ENCODE measurements at regions not wholly inside any gene's neighbourhood (a gene's known extent, or its start where the extent isn't known, plus 50 kb on each side); places are given as distances from the start of the nearest gene placed in this dataset.

- 65 to 82% (median 76%) methylated on average over 6 of the region's 6 CpGs for WGBS, 5 donors
- peak overlapping the region in 6 of 8 donors; percentile 54 to 83 (median 76) for H3K27ac ChIP-seq
- DNase-seq: no peak
- no peak for TF ChIP-seq POLR2A (IDR thresholded peaks at IDR 0.05)
- no peak for TF ChIP-seq CTCF (IDR thresholded peaks at IDR 0.05 in 8 of 11, conservative IDR thresholded peaks at IDR 0.05 in 3 of 11)
- no peak for TF ChIP-seq POLR2AphosphoS5 (IDR thresholded peaks at IDR 0.05)
- H3K27me3 ChIP-seq (replicated peaks in 1 of 7): no peaks in the 10 kb centered on the region
- H3K4me1 ChIP-seq: peaks cover 0 to 64% (median 18%) of the 10 kb centered on the region in 6 donors
- no peaks in the 10 kb centered on the region for H3K36me3 ChIP-seq
- intact Hi-C loops (cut with DNase I; ENCODE audit: low total_unique reads): no loop called here
- peaks cover 0 to 7% (median 2%) of the 10 kb centered on the region in 8 donors for H3K9me3 ChIP-seq
- peak overlapping the region in 2 of 8 donors; percentile 19 to 40 for H3K4me3 ChIP-seq
Measured at GRCh38 chr9:96137671-96138429, 164.1 kb downstream of the HSD17B3 start.

GRCh38 chr9:96136992-96137670, 164.8 kb downstream of the HSD17B3 start:
- H3K9me3 ChIP-seq: peaks cover 0 to 7% (median 2%) of the 10 kb centered on the region in 8 donors
- peaks cover 0 to 60% (median 18%) of the 10 kb centered on the region in 6 donors for H3K4me1 ChIP-seq
- DNase-seq: no peak

GRCh38 chr9:96135753-96136290, 166.2 kb downstream of the HSD17B3 start:
- Histone ChIP-seq H3K36me3 (no peaks in the 10 kb centered on the region), H3K27me3 (replicated peaks in 1 of 7) (no peaks in the 10 kb centered on the region), H3K4me3 (no peak overlapping the region), H3K9me3 (peaks cover 0 to 7% (median 2%) of the 10 kb centered on the region in 8 donors), H3K4me1 (peaks cover 0 to 48% (median 18%) of the 10 kb centered on the region in 6 donors), H3K27ac (no peak overlapping the region)
- TF ChIP-seq POLR2A (IDR thresholded peaks at IDR 0.05): no peak
- intact Hi-C loops (cut with DNase I; ENCODE audit: low total_unique reads): no loop called here
- DNase-seq: no peak
- WGBS, 5 donors: 74 to 81% (median 77%) methylated on average over 3 of the region's 3 CpGs

More at GRCh38 chr9:96136992-96137670, 164.8 kb downstream of the HSD17B3 start:
- TF ChIP-seq CTCF (IDR thresholded peaks at IDR 0.05 in 8 of 11, conservative IDR thresholded peaks at IDR 0.05 in 3 of 11) (no peak), POLR2A (IDR thresholded peaks at IDR 0.05) (no peak), POLR2AphosphoS5 (IDR thresholded peaks at IDR 0.05) (no peak)
- Histone ChIP-seq H3K36me3 (no peaks in the 10 kb centered on the region), H3K27me3 (replicated peaks in 1 of 7) (no peaks in the 10 kb centered on the region), H3K4me3 (peak overlapping the region in 2 of 8 donors; percentile 19 to 40), H3K27ac (peak overlapping the region in 6 of 8 donors; percentile 54 to 83 (median 76))
- 19 to 34% (median 26%) methylated on average over 8 of the region's 8 CpGs for WGBS, 5 donors
- intact Hi-C loops (cut with DNase I; ENCODE audit: low total_unique reads): no loop called here

- Histone ChIP-seq H3K4me1 (peaks cover 0 to 42% (median 17%) of the 10 kb centered on the region in 6 donors), H3K27me3 (replicated peaks in 1 of 7) (no peaks in the 10 kb centered on the region), H3K4me3 (no peak overlapping the region), H3K9me3 (peaks cover 0 to 7% (median 2%) of the 10 kb centered on the region in 8 donors), H3K27ac (no peak overlapping the region), H3K36me3 (no peaks in the 10 kb centered on the region)
- DNase-seq: no peak
- 74 to 79% (median 76%) methylated on average over 9 of the region's 9 CpGs for WGBS, 5 donors
- no peak for TF ChIP-seq POLR2A (IDR thresholded peaks at IDR 0.05)
- no peak for TF ChIP-seq CTCF (IDR thresholded peaks at IDR 0.05 in 8 of 11, conservative IDR thresholded peaks at IDR 0.05 in 3 of 11)
- no peak for TF ChIP-seq POLR2AphosphoS5 (IDR thresholded peaks at IDR 0.05)
- intact Hi-C loops (cut with DNase I; ENCODE audit: low total_unique reads): no loop called here
Measured at GRCh38 chr9:96135076-96135752, 166.8 kb downstream of the HSD17B3 start.

Data from spleen (tissue), 11 donors.